Kidney (tissue), 13 donors: ENCODE measurements at regions not wholly inside any gene's neighbourhood (a gene's known extent, or its start where the extent isn't known, plus 50 kb on each side); places are given as distances from the start of the nearest gene placed in this dataset.

ENCODE experiments used
- DNase-seq, 5 donors: peaks; one replicate each; pipeline ENCODE4 v3.0.0-alpha.2; 2013 to 2020
- FAIRE-seq: peaks from 2 replicates; lab custom pipeline; 2012; peaks lifted over from hg19 to GRCh38; lab: Jason Lieb, UNC
- H3K27ac ChIP-seq, 2 donors: one replicate each; pipeline ENCODE4 v1.7.0; 2013; ENCODE audit warnings: low read depth in 2 of 2, low read length in 2 of 2, inconsistent platforms in 1 of 2
- H3K27me3 ChIP-seq: one replicate; pipeline ENCODE4 v1.7.1; 2013; ENCODE audit warnings: low read length, inconsistent platforms; ENCODE audit not compliant: control insufficient read depth, insufficient read depth
- H3K36me3 ChIP-seq, 3 donors: one replicate each; pipeline versions ENCODE4 v1.7.0 to v1.7.1; 2013; ENCODE audit warnings: low read length in 3 of 3, control low read depth in 1 of 3, inconsistent platforms in 1 of 3; ENCODE audit not compliant: insufficient read depth in 3 of 3, control insufficient read depth in 2 of 3
- H3K4me1 ChIP-seq, 3 donors: one replicate each; pipeline versions ENCODE4 v1.7.0 to v1.7.1; 2013; ENCODE audit warnings: low read length in 3 of 3, inconsistent platforms in 1 of 3, low read depth in 1 of 3; ENCODE audit not compliant: control insufficient read depth in 2 of 3, insufficient read depth in 2 of 3
- H3K4me3 ChIP-seq, 3 donors: one replicate each; pipeline versions ENCODE4 v1.7.0 to v1.8.1; 2013; ENCODE audit warnings: low read length in 3 of 3, control low read depth in 1 of 3, inconsistent platforms in 1 of 3
- H3K9ac ChIP-seq, 3 donors: one replicate each; pipeline versions ENCODE4 v1.7.0 to v1.7.1; 2013; ENCODE audit warnings: low read length in 3 of 3, control low read depth in 1 of 3, inconsistent platforms in 1 of 3
- H3K9me3 ChIP-seq, 3 donors: one replicate each; pipeline versions ENCODE4 v1.7.0 to v1.7.1; 2013; ENCODE audit warnings: low read length in 3 of 3, control low read depth in 1 of 3, inconsistent platforms in 1 of 3; ENCODE audit not compliant: control insufficient read depth in 2 of 3, insufficient read depth in 1 of 3
- intact Hi-C: fragments of 100-400 bp; cut with DNase I; formaldehyde crosslinking; loops from one replicate; pipeline ENCODE4 v1.11.1; 2022
- TF ChIP-seq, protein P1 (sequence below): IDR thresholded peaks from 3 replicates; pipeline ENCODE4 v1.5.1; 2012; ENCODE audit warnings: mild to moderate bottlenecking, moderate library complexity, borderline replicate concordance; ENCODE audit not compliant: insufficient read depth; ENCODE audit errors: extremely low read depth
- donor health status: control.
- donor health status: control.
- donor health status: control.
- donor health status: control.
- donor health status: control.
- donor health status: DM: yes; HTN: yes; CAD: no.
- donor health status: Normal renal cell carcinoma (clear cell type).

GRCh38 chr17:72555052-72555451, 434.2 kb downstream of the SOX9 start:
- Histone ChIP-seq H3K9ac (no peak overlapping the region), H3K27me3 (no peaks in the 10 kb centered on the region), H3K9me3 (no peaks in the 10 kb centered on the region), H3K27ac (no peak overlapping the region), H3K4me3 (no peak overlapping the region), H3K36me3 (no peaks in the 10 kb centered on the region), H3K4me1 (no peaks in the 10 kb centered on the region)
- FAIRE-seq (no peak), DNase-seq (no peak)
- TF ChIP-seq, protein P1, sequence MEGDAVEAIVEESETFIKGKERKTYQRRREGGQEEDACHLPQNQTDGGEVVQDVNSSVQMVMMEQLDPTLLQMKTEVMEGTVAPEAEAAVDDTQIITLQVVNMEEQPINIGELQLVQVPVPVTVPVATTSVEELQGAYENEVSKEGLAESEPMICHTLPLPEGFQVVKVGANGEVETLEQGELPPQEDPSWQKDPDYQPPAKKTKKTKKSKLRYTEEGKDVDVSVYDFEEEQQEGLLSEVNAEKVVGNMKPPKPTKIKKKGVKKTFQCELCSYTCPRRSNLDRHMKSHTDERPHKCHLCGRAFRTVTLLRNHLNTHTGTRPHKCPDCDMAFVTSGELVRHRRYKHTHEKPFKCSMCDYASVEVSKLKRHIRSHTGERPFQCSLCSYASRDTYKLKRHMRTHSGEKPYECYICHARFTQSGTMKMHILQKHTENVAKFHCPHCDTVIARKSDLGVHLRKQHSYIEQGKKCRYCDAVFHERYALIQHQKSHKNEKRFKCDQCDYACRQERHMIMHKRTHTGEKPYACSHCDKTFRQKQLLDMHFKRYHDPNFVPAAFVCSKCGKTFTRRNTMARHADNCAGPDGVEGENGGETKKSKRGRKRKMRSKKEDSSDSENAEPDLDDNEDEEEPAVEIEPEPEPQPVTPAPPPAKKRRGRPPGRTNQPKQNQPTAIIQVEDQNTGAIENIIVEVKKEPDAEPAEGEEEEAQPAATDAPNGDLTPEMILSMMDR = no peak
- intact Hi-C loops = no loop called here

DNA sequence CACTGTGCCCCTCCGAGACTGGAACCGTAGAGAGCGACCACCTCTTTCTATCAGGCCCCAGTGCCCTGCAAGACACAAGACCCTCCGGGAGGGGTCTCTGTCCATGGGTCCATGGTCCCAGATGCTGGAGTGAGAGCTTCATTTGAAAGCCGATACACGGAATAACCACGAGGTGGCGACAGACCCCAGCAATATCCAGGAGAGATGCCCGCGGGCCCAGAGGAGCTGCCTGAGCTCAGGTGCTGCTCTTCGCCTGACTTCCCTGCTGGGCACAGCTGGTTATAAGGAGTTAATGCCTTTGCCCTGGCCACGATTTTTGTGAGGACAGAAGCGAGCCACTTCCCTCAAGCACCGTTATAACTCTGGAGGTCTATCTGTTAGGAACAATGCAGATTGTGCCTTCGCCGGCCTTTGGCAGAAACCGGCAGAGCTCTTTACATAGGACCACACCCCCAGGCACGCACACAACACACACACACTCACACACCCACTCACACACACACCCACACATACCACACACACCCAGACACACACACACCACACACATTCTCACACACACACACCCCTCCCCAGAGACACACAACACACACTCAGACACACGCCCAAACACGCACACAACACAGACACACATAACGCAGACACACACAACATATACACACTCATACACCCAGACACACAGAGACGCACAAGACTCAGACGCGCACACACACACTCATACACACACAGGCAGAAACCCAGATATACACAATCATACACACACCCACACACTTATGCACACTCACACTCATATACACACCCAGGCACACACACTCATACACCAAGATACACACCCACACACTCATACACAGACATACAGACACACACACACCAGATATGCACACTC, 436.4 kb downstream of the SOX9 start:
- H3K27me3 ChIP-seq = no peaks in the 10 kb centered on the region
- H3K9me3 ChIP-seq = no peaks in the 10 kb centered on the region
- TF ChIP-seq, protein P1 = peak; percentile 67
- no peak overlapping the region for H3K27ac ChIP-seq
- FAIRE-seq = no peak
- H3K9ac ChIP-seq = no peak overlapping the region
- DNase-seq = peak; percentile 82 to 86 (median 83)
- no peaks in the 10 kb centered on the region for H3K36me3 ChIP-seq
- H3K4me3 ChIP-seq = no peak overlapping the region
- H3K4me1 ChIP-seq = no peaks in the 10 kb centered on the region
- intact Hi-C loops = no loop called here

DNA sequence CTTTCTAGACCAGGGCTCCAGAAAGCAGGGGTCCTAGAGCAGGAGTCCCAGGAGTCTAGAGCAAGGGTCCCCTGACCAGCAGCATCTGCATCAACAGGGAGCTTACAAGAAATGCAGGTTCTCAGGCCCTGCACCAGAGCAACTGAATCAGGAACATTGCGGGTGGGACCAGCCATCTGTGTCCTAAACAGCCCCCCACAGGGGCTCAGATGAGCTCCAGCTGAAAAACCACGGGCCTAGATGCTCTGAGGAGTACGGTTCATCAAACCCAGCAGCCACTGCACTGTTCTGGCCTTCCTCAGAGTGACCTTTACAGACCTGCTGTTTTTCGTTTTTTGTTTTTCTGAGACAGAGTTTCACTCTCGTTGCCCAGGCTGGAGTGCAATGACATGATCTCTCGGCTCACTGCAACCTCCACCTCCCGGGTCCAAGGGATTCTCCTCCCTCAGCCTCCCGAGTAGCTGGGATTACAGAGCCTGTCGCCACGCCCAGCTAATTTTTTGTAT, 438.2 kb downstream of the SOX9 start:
- Histone ChIP-seq H3K4me1 (no peaks in the 10 kb centered on the region), H3K27me3 (no peaks in the 10 kb centered on the region), H3K9ac (no peak overlapping the region), H3K36me3 (no peaks in the 10 kb centered on the region), H3K4me3 (no peak overlapping the region), H3K9me3 (no peaks in the 10 kb centered on the region), H3K27ac (no peak overlapping the region)
- no peak for DNase-seq
- intact Hi-C loops = no loop called here
- TF ChIP-seq, protein P1 = no peak
- FAIRE-seq = no peak
